SH-SY5Y (cell line): ENCODE measurements at regions not wholly inside any gene's neighbourhood (a gene's known extent, or its start where the extent isn't known, plus 50 kb on each side); places are given as distances from the start of the nearest gene placed in this dataset.

Experiments used
- GATA2 ChIP-seq: IDR thresholded peaks from 2 replicates; pipeline ENCODE4 v1.6.1; 2011; ENCODE audit warnings: mild to moderate bottlenecking, low read depth, low read length
- GATA3 ChIP-seq: IDR thresholded peaks from 2 replicates; pipeline ENCODE4 v1.6.1; 2011; ENCODE audit warnings: low read depth, mild to moderate bottlenecking, low read length, moderate library complexity

- no peak for TF ChIP-seq GATA2
- TF ChIP-seq GATA3 = no peak
Observed at GRCh38 chr9:28984016-28984415, 1410.7 kb upstream of the C9orf72 start.
